HG02943 (cell line): ENCODE measurements at regions not wholly inside any gene's neighbourhood (a gene's known extent, or its start where the extent isn't known, plus 50 kb on each side); places are given as distances from the start of the nearest gene placed in this dataset.

ENCODE experiments used
- ATAC-seq: cut with Tn5 transposase; IDR thresholded peaks from one replicate; pipeline ENCODE4 v1.9.1; 2021; ENCODE audit warnings: mild to moderate bottlenecking, low read depth, moderate library complexity; ENCODE audit not compliant: unreplicated experiment

- no peak for ATAC-seq
Measured at GRCh38 chr2:59947917-59948541, 605.4 kb downstream of the BCL11A start.

- no peak for ATAC-seq
Measured at GRCh38 chr2:59947209-59947608, 606.2 kb downstream of the BCL11A start.

DNA sequence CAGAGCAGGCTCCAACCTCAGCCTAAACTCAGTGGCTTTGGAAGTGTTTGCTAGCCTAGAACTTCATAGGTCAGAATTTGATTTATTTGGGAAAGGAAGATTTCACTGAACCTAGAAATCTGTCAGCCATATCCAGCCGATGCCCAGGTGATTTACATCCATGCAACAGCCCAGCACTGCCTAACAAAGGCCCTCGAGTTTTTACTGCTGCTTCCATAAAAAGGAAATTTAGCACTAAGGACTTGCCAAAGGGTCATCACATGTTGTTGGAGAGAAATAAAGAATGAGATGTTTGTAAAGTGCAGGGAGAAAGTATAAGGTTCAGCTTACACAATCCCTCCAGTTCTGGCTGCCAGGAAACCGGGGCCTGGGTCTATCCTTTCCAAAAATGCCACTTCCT is 614.2 kb downstream of the BCL11A start:
- no peak for ATAC-seq

- ATAC-seq = no peak
Measured at GRCh38 chr2:59938181-59938580, 615.3 kb downstream of the BCL11A start.

- no peak for ATAC-seq
Measured at GRCh38 chr2:59936048-59936447, 617.4 kb downstream of the BCL11A start.

- no peak for ATAC-seq
Measured at GRCh38 chr2:59935005-59935404, 618.4 kb downstream of the BCL11A start.

- ATAC-seq = no peak
Measured at GRCh38 chr2:59933948-59934347, 619.5 kb downstream of the BCL11A start.

- ATAC-seq = no peak
Measured at GRCh38 chr2:59932341-59932740, 621.1 kb downstream of the BCL11A start.

GRCh38 chr2:59930430-59930829 is 623.0 kb downstream of the BCL11A start:
- ATAC-seq = no peak

DNA sequence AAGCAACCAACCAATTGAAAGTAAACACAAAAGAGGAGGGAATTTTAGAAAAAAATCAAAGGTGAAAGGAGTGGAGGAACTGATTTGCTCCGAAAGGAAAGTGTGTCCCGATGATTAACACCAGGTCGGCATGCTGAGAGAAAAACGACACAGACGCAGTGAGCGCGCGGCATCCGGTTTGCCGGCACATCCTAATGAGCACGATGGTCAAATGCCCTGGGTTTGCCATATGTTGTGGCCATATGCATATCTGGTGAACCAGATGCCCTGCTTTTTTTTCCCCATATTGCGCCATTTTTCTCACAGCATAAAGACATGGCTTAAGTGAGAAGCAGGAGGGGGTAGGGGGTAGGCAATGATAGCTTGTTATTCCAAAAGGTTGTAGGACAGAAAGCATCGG is 626.7 kb downstream of the BCL11A start:
- no peak for ATAC-seq

GRCh38 chr2:59925321-59925720 is 628.1 kb downstream of the BCL11A start:
- no peak for ATAC-seq

GRCh38 chr2:59924346-59924745 is 629.1 kb downstream of the BCL11A start:
- ATAC-seq = no peak

GRCh38 chr2:59922450-59922849 is 631.0 kb downstream of the BCL11A start:
- ATAC-seq = no peak

- no peak for ATAC-seq
Measured at GRCh38 chr2:59921743-59922142, 631.7 kb downstream of the BCL11A start.

DNA sequence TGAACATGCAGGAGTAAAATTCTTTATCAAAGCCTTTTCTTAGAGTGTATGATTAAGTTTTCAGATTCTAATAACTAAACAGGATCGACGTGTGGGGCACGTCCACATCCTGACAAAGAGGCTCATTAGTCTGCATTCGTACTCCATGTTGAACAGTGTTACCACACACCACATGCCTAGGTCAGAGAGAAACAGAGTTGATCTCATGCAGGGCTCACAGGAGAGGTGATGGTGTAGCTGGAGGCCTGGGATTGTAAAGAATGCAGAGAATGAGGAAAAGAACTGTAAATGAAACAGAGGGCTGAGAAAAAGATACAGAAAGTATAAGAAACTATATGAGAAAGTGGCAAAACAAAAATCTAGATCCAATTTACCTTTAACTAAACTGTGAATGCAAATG is 632.5 kb downstream of the BCL11A start:
- ATAC-seq = no peak

DNA sequence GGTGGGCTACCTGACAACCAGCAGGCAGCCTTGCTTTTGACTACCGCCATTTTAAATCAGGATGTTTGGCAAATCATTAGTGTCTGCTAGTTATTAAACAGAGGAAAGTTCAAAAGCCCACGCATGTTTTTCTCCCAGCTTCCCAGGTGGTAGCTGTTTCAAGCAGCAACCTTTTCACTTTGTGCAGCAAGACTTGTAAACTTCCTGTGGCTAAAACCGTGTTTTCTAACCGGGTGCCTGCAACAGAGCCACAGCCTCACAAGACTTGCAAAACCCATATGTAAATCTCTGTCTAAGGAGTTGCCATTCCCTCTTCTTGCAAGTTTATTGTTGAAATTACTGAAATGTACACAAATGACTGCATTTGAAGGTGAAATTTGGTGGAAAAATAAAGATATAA is 633.1 kb downstream of the BCL11A start:
- no peak for ATAC-seq

- ATAC-seq = no peak
Measured at GRCh38 chr2:59919579-59919978, 633.9 kb downstream of the BCL11A start.

DNA sequence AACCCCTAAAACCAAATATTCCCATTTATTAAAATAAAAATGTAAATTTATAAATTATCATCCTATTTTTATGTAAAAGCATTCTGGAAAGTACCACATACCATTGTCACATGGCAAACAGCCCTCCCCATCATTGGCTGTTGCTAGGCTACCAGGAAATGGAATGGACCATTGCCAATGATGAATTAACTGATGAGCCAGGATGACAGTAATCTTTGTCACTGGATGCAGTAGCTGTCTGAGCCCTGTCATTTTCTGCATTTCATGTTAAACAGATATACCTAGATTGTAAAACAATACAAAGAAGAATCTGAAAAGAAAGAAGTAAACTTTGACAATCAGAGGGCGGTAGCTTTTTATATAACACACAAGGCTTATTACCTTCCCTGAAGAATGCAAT is 641.4 kb downstream of the BCL11A start:
- ATAC-seq = no peak

GRCh38 chr2:59910166-59910565 is 643.3 kb downstream of the BCL11A start:
- no peak for ATAC-seq

DNA sequence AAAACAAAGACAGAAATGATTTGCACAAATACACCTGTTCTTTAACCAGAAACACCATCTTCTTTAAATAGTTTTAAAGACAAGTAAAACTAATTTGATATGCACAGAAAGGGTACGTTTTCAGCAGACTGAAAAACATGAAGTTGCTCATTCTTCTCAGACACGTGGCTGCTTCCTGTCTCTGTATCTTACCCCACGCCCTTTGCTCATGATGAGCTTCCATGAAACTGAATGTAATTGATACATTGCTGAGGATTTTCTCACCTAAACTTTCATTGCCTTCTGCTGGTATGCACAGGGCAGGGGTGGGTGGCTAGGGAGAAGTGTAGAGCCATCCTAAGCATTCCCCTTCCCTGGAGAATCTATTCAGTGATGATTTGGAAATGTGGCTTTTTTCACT is 644.3 kb downstream of the BCL11A start:
- no peak for ATAC-seq

- ATAC-seq = no peak
Measured at GRCh38 chr2:59905731-59906130, 647.7 kb downstream of the BCL11A start.

DNA sequence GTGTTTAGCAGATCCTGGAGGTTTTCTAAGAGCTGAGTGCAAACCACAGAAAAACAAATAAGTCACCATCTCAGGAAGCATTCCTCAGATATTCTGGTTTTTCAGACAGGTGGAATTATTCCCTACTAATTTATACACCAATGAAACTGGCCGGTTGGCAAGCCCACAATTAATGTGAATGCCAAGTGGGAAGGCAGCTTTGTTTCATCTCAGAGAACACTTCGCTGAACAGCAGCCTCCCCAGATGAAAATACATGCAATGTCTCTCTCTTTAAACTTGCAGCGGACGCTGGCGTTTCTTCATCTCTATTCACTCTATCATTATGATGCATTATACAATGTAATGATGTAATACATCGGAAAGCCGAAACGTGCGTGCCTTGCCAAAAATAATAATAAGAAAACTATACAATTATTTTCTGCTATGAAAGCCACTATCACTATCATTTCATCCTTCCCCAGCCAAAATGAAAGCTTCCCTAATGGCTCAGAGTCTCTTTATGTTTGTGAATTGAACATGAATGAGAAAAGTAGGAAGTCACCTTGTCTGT is 649.4 kb downstream of the BCL11A start:
- no peak for ATAC-seq
